ENCODE measurements at regions not wholly inside any gene's neighbourhood (a gene's known extent, or its start where the extent isn't known, plus 50 kb on each side); places are given as distances from the start of the nearest gene placed in this dataset.
A peak's percentile ranks its signal among the peaks of the same experiment; 100 is the strongest.

DNA sequence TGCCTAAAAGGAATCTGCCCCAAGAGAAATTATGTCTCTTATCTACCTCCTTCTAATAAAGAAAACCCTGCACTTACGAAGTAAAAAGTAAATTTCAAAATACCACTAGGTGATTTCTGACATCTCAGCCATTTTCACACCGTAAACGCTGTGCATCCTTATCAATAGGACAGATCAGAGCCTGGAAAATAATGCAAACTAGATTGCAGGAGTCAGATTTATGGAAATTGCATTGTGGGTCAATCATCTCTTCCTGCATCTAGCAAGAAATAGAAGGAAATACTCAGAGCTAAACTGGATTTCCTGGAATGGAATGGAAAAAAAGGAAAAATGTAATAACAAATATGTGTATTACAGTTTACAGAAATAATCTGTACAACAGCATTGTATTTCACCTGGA, 114.3 kb upstream of the PLPPR4 start:
- Histone ChIP-seq H3K4me1 (no peaks in the 10 kb centered on the region), H3K9me3 (no peaks in the 10 kb centered on the region), H3K36me3 (no peaks in the 10 kb centered on the region), H3K27ac (no peak overlapping the region), H3K27me3 (no peaks in the 10 kb centered on the region), H3K4me3 (no peak overlapping the region)
- TF ChIP-seq, protein P1, sequence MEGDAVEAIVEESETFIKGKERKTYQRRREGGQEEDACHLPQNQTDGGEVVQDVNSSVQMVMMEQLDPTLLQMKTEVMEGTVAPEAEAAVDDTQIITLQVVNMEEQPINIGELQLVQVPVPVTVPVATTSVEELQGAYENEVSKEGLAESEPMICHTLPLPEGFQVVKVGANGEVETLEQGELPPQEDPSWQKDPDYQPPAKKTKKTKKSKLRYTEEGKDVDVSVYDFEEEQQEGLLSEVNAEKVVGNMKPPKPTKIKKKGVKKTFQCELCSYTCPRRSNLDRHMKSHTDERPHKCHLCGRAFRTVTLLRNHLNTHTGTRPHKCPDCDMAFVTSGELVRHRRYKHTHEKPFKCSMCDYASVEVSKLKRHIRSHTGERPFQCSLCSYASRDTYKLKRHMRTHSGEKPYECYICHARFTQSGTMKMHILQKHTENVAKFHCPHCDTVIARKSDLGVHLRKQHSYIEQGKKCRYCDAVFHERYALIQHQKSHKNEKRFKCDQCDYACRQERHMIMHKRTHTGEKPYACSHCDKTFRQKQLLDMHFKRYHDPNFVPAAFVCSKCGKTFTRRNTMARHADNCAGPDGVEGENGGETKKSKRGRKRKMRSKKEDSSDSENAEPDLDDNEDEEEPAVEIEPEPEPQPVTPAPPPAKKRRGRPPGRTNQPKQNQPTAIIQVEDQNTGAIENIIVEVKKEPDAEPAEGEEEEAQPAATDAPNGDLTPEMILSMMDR (IDR thresholded peaks at IDR 0.05) = no peak
- intact Hi-C loops (cut with DNase I) = no loop called here
- DNase-seq (no peak), ATAC-seq (no peak), FAIRE-seq (no peak)
- 40 to 58% methylated on average over 3 of the region's 3 CpGs for WGBS, 2 donors

DNA sequence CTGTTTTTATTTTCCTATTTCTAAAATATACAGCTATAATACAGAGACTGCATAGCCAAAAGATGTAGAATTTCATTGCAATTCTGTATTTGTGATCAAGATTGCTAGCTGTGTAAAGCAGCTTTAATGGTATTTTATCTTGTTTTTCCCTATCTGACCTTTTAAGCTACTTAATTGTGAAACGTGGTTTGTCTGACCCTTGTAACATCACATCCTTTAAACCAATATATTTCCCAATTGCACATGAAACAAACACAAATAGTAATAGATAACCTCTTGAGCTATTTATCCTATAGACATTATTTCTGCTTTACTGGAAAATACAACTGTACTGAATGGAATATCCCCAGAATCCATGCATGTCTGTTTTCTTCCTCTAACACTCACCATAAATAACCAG, 112.2 kb upstream of the PLPPR4 start:
- DNase-seq (no peak), ATAC-seq (no peak), FAIRE-seq (no peak)
- intact Hi-C loops (cut with DNase I) = no loop called here
- Histone ChIP-seq H3K27ac (no peak overlapping the region), H3K27me3 (no peaks in the 10 kb centered on the region), H3K4me3 (no peak overlapping the region), H3K4me1 (no peaks in the 10 kb centered on the region), H3K36me3 (no peaks in the 10 kb centered on the region), H3K9me3 (no peaks in the 10 kb centered on the region)
- TF ChIP-seq, protein P1 (IDR thresholded peaks at IDR 0.05) = no peak
- WGBS, 2 donors = 32 to 37% methylated on average over 1 of the region's 1 CpG

DNA sequence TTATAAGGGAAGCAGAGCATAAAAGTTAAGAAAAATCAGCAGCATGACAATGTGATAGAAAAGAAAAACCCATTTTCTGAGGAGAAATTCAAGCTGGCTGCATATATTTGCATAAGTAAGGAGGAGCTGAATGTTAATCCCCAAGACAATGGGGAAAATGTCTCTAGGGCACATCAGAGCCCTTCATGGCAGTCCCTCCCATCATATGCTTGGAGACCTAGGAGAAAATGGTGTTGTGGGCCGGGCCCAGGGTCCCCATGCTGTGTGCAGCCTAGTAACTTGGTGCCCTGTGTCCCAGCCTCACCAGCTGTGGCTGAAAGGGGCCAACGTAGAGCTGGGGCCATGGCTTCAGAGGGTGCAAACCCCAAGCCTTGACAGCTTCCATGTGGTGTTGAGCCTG, 100.6 kb upstream of the PLPPR4 start:
- FAIRE-seq = no peak
- TF ChIP-seq, protein P1 (IDR thresholded peaks at IDR 0.05) = no peak
- intact Hi-C loops (cut with DNase I) = no loop called here

GRCh38 chr1:99170516-99170915, 93.8 kb upstream of the PLPPR4 start:
- no peak for DNase-seq
- no peaks in the 10 kb centered on the region for H3K36me3 ChIP-seq
- no peak overlapping the region for H3K4me3 ChIP-seq
- no peaks in the 10 kb centered on the region for H3K9me3 ChIP-seq
- no peak for FAIRE-seq
- TF ChIP-seq, protein P1 (IDR thresholded peaks at IDR 0.05) = no peak
- H3K27me3 ChIP-seq = no peaks in the 10 kb centered on the region
- ATAC-seq = peak in 2 of 4 donors; percentile 46 to 47
- intact Hi-C loops (cut with DNase I) = loop anchor here in 1 of 3 donors (10.0 kb wide), 2 partner anchors 304 to 524 kb away; no protein-coding TSS in a partner anchor
- 88 to 94% methylated on average over 1 of the region's 1 CpG for WGBS, 2 donors
- no peak overlapping the region for H3K27ac ChIP-seq
- H3K4me1 ChIP-seq = peaks cover 0 to 11% (median 4%) of the 10 kb centered on the region in 3 donors

More for the DNA sequence above, 100.6 kb upstream of the PLPPR4 start:
- Histone ChIP-seq H3K36me3 (no peaks in the 10 kb centered on the region), H3K4me1 (no peaks in the 10 kb centered on the region), H3K27me3 (no peaks in the 10 kb centered on the region), H3K9me3 (no peaks in the 10 kb centered on the region), H3K27ac (no peak overlapping the region), H3K4me3 (no peak overlapping the region)
- no peak for DNase-seq
- 60 to 71% methylated on average over 2 of the region's 2 CpGs for WGBS, 2 donors
- ATAC-seq = no peak

GRCh38 chr1:99171184-99171813, 93.0 kb upstream of the PLPPR4 start:
- H3K9me3 ChIP-seq = no peaks in the 10 kb centered on the region
- H3K27me3 ChIP-seq = no peaks in the 10 kb centered on the region
- no peaks in the 10 kb centered on the region for H3K36me3 ChIP-seq
- H3K27ac ChIP-seq = no peak overlapping the region
- 10 to 13% methylated on average over 7 of the region's 7 CpGs for WGBS, 2 donors
- TF ChIP-seq, protein P1 (IDR thresholded peaks at IDR 0.05) = no peak
- FAIRE-seq (no peak), DNase-seq (no peak), ATAC-seq (peak; percentile 55 to 88 (median 73))
- no peak overlapping the region for H3K4me3 ChIP-seq
- peaks cover 0 to 11% (median 4%) of the 10 kb centered on the region in 3 donors for H3K4me1 ChIP-seq
- intact Hi-C loops (cut with DNase I) = loop anchor here in 1 of 3 donors (10.0 kb wide), 2 partner anchors 304 to 524 kb away; no protein-coding TSS in a partner anchor

Data from pancreas (tissue), 10 donors.